MCF 10A (cell line): ENCODE measurements at regions not wholly inside any gene's neighbourhood (a gene's known extent, or its start where the extent isn't known, plus 50 kb on each side); places are given as distances from the start of the nearest gene placed in this dataset.

Experiments used
- BruUV-seq: library from RNA; stranded (reverse); fragments of 400-500 nt; replicated peaks from 2 replicates; lab custom pipeline; 2021; lab: Mats Ljungman, UMichigan
- CTCF ChIA-PET: fragments of 300-600 bp; sonication (Branson Sonifier 250); formaldehyde crosslinking; extraction: SDS; loops from one replicate; lab custom pipeline; 2021; ENCODE audit warnings: antibody characterized with exemption, inconsistent platforms; lab: Yijun Ruan, JAX
- POLR2A ChIA-PET: fragments of 300-600, 350-650 bp; sonication (Branson Sonifier 250); formaldehyde crosslinking; extraction: SDS; loops from one replicate; lab custom pipeline; 2020; ENCODE audit warnings: antibody characterized with exemption, inconsistent platforms; lab: Yijun Ruan, JAX
- DNase-seq: peaks from one replicate; pipeline ENCODE4 v3.0.0-alpha.2; 2018; ENCODE audit not compliant: unreplicated experiment
- H3K27ac Mint-ChIP-seq: one replicate; pipeline ENCODE4 v1.8.0; 2022; ENCODE audit warnings: mild to moderate bottlenecking, low read depth, mixed read lengths; ENCODE audit not compliant: unreplicated experiment
- H3K27me3 Mint-ChIP-seq: one replicate; pipeline ENCODE4 v1.8.0; 2022; ENCODE audit warnings: mixed read lengths; ENCODE audit not compliant: insufficient read depth, unreplicated experiment
- H3K36me3 Mint-ChIP-seq: one replicate; pipeline ENCODE4 v1.8.0; 2022; ENCODE audit warnings: mild to moderate bottlenecking, moderate library complexity, mixed read lengths; ENCODE audit not compliant: insufficient read depth, unreplicated experiment
- H3K4me1 Mint-ChIP-seq: one replicate; pipeline ENCODE4 v1.8.0; 2022; ENCODE audit warnings: mixed read lengths; ENCODE audit not compliant: insufficient read depth, unreplicated experiment
- H3K4me3 Mint-ChIP-seq: one replicate; pipeline ENCODE4 v1.8.0; 2022; ENCODE audit warnings: mild to moderate bottlenecking, moderate library complexity, mixed read lengths; ENCODE audit not compliant: unreplicated experiment
- H3K9me3 Mint-ChIP-seq: one replicate; pipeline ENCODE4 v1.8.0; 2022; ENCODE audit warnings: mixed read lengths; ENCODE audit not compliant: unreplicated experiment
- intact Hi-C: fragments of 100-400 bp; cut with micrococcal nuclease; formaldehyde crosslinking; loops from 2 replicates; pipeline ENCODE4 v1.14.1; 2022
- TF ChIP-seq, protein P1 (sequence below): fragments of 200-600 bp; IDR thresholded peaks from one replicate; pipeline ENCODE4 v1.8.0; 2022; ENCODE audit warnings: antibody characterized with exemption, mild to moderate bottlenecking; ENCODE audit not compliant: unreplicated experiment

DNA sequence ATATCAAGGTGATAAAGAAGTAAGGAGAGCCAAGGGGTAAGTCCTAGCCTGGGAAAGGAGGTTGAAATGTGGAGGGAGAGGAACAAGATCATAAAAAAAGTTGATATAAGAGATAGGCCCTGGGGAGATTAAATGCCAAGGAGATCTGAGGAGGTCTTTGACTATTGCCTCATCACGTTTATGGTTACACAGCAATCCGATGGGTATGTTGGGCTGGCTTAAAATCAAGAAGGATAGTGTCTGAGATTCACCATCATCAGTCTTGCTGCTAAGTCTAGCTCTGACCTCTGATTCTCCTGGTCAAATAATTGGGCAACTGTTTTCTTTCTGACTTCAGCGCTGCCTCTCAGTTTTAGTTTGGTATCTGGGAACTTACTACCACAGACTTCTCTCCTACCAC, 416.3 kb downstream of the GPATCH2 start:
- no peaks in the 10 kb centered on the region for H3K36me3 Mint-ChIP-seq

GRCh38 chr1:217211486-217211885, 419.4 kb downstream of the GPATCH2 start:
- Mint-ChIP-seq H3K4me1 (no peaks in the 10 kb centered on the region), H3K4me3 (no peak overlapping the region), H3K27ac (no peak overlapping the region), H3K36me3 (no peaks in the 10 kb centered on the region), H3K27me3 (no peaks in the 10 kb centered on the region), H3K9me3 (peaks cover 11% of the 10 kb centered on the region)
- ChIA-PET POLR2A (interaction anchor here (0.6 kb wide), 1 partner anchor 142 kb away, joined by 3 read pairs; no protein-coding TSS in a partner anchor), CTCF (interaction anchor here (0.7 kb wide), 1 partner anchor 1096 kb away, joined by 3 read pairs; no protein-coding TSS in a partner anchor)
- TF ChIP-seq, protein P1, sequence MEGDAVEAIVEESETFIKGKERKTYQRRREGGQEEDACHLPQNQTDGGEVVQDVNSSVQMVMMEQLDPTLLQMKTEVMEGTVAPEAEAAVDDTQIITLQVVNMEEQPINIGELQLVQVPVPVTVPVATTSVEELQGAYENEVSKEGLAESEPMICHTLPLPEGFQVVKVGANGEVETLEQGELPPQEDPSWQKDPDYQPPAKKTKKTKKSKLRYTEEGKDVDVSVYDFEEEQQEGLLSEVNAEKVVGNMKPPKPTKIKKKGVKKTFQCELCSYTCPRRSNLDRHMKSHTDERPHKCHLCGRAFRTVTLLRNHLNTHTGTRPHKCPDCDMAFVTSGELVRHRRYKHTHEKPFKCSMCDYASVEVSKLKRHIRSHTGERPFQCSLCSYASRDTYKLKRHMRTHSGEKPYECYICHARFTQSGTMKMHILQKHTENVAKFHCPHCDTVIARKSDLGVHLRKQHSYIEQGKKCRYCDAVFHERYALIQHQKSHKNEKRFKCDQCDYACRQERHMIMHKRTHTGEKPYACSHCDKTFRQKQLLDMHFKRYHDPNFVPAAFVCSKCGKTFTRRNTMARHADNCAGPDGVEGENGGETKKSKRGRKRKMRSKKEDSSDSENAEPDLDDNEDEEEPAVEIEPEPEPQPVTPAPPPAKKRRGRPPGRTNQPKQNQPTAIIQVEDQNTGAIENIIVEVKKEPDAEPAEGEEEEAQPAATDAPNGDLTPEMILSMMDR: no peak
- DNase-seq: no peak
- intact Hi-C loops: no loop called here
- no TSS peak for BruUV-seq

More for the DNA sequence above, 416.3 kb downstream of the GPATCH2 start:
- POLR2A ChIA-PET: no interaction called here
- TF ChIP-seq, protein P1: no peak
- H3K4me1 Mint-ChIP-seq: no peaks in the 10 kb centered on the region
- H3K4me3 Mint-ChIP-seq: no peak overlapping the region
- H3K27me3 Mint-ChIP-seq: no peaks in the 10 kb centered on the region
- H3K9me3 Mint-ChIP-seq: no peaks in the 10 kb centered on the region
- no peak overlapping the region for H3K27ac Mint-ChIP-seq
- no TSS peak for BruUV-seq
- intact Hi-C loops: no loop called here
- CTCF ChIA-PET: interaction anchor here (0.5 to 0.6 kb wide), 2 partner anchors 185 to 406 kb away, joined by 3 to 6 read pairs; no protein-coding TSS in a partner anchor
- DNase-seq: no peak

DNA sequence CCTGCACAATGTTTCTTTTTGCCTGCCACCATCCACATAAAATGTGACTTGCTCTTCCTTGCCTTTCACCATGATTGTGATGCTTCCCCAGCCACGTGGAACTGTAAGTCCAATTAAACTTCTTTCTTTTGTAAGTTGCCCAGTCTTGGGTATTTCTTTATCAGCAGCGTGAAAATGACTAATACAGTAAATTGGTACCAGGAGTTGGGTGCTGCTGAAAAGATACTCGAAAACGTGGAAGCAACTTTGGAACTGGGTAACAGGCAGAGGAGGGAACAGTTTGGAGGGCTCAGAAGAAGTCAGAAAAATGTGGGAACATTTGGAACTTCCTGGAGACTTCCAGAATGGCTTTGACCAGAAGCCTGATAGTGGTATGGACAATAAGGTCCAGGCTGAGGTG, 425.3 kb downstream of the GPATCH2 start:
- Mint-ChIP-seq H3K4me3 (no peak overlapping the region), H3K9me3 (peaks cover 23% of the 10 kb centered on the region), H3K36me3 (no peaks in the 10 kb centered on the region), H3K4me1 (no peaks in the 10 kb centered on the region), H3K27ac (no peak overlapping the region), H3K27me3 (no peaks in the 10 kb centered on the region)
- TF ChIP-seq, protein P1: no peak
- no peak for DNase-seq
- ChIA-PET POLR2A (no interaction called here), CTCF (no interaction called here)
- no TSS peak for BruUV-seq
- intact Hi-C loops: no loop called here

DNA sequence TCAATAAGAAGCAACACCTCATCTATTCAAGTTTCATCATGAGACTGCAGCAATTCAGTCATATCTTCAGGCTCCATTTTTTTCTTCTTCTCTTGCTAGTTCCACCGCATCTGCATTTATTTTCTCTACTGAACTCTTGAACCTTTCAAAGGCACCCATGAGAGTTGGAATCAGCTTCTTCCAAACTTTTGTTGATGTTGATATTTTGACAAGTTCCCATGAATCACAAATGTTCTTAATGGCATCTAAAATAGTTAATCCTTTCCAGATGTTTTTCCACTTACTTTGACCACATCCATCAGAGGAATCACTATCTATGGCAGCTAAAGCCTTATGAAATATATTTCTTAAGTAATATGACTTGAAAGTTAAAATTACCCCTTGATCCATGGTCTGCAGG, 434.3 kb downstream of the GPATCH2 start:
- CTCF ChIA-PET: no interaction called here
- Mint-ChIP-seq H3K4me1 (no peaks in the 10 kb centered on the region), H3K4me3 (no peak overlapping the region), H3K27me3 (no peaks in the 10 kb centered on the region), H3K27ac (no peak overlapping the region), H3K36me3 (no peaks in the 10 kb centered on the region), H3K9me3 (no peaks in the 10 kb centered on the region)
- intact Hi-C loops: no loop called here
- POLR2A ChIA-PET: interaction anchor here (0.6 to 1.2 kb wide), 2 partner anchors 14 to 34 kb away, joined by 3 read pairs; no protein-coding TSS in a partner anchor
- no TSS peak for BruUV-seq
- TF ChIP-seq, protein P1: no peak
- no peak for DNase-seq
